ENCODE measurements at regions not wholly inside any gene's neighbourhood (a gene's known extent, or its start where the extent isn't known, plus 50 kb on each side); places are given as distances from the start of the nearest gene placed in this dataset.

GRCh38 chr9:135308821-135309762 is 170.5 kb upstream of the PPP1R26 start:
- DNase-seq (ENCODE audit: low read depth in 2 of 2) = no peak

DNA sequence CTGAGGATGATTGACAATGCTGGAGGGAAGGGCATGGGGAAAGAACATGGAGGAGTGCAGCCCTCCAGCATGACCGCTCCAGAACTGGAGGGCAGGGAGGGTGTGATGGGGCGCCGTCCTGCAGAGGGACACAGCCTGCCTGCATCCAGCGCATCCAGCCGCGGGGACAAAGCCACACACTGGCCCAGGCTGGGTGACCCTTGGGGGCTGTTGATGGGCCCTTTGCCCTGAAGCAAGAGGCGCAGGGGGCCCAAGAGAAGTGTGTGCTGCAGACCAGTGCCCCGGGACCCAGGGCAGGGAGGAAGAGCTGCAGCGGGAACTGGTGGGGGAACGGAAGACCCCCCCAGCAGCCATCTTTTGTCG is 169.8 kb upstream of the PPP1R26 start:
- no peak for DNase-seq (ENCODE audit: low read depth in 2 of 2)

GRCh38 chr9:135310134-135310533 is 169.4 kb upstream of the PPP1R26 start:
- DNase-seq (ENCODE audit: low read depth in 2 of 2) = no peak

GRCh38 chr9:135315572-135315971 is 164.0 kb upstream of the PPP1R26 start:
- DNase-seq (ENCODE audit: low read depth in 2 of 2) = no peak

DNA sequence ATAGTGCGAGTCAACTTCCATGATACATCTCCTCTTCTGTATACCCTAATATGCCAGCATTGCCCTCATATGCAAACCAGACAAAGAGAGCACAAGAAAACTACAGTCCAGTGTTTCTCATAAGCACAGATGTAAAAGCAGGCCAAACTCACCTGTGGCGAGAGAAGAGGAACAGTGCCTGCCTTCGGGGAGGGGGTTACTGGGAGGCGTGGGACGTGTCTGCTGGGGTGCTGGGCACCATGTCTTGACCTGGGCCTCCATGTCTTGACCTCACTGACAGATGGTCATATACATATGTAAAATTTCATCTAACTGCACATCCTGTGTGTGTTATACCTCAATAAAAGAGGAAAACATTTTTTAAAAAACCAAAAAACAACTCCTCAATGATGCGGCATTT is 159.3 kb upstream of the PPP1R26 start:
- no peak for DNase-seq (ENCODE audit: low read depth in 2 of 2)

DNA sequence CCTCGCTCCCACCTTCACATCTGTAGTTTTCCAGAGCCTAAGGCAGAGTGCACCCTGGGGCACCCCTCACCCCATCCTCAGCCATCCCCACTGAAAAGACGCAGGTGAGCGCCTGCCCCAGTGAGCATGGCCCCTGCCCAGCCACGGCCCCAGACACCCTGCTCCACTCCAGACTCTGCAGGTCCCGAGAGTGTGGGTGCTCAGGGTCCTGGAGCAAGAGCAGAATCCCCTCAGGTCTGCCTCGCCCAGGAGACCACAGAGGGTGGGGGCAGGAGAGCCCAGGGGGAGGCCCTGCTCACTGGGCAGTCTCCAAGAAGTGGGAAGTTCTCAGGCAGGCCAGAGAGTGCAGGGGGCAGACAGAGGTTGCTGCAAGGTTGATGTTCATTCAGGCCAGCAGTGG is 158.6 kb upstream of the PPP1R26 start:
- DNase-seq (ENCODE audit: low read depth in 2 of 2) = no peak

- no peak for DNase-seq (ENCODE audit: low read depth in 2 of 2)
Measured at GRCh38 chr9:135321580-135321979, 158.0 kb upstream of the PPP1R26 start.

DNA sequence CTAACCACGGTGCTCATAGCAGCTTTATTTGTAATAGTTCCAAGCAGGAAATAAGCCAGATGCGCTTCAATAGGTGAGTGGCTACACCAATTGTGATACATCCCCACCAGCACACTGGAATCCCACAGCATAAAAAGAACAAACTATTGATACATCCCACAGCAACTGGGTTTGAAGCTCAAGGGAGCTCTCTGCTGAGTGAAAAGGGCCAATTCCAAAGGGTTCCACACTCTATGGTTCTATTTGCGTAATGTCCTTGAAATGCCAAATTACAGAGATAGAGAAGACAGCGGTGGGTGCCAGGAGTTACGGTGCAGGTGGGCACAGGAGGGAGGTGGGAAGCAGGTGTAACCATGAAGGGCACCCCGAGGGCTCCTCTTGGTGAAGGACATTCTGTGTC is 155.3 kb upstream of the PPP1R26 start:
- DNase-seq (ENCODE audit: low read depth in 2 of 2) = no peak

- no peak for DNase-seq (ENCODE audit: low read depth in 2 of 2)
Measured at GRCh38 chr9:135326141-135326540, 153.4 kb upstream of the PPP1R26 start.

DNA sequence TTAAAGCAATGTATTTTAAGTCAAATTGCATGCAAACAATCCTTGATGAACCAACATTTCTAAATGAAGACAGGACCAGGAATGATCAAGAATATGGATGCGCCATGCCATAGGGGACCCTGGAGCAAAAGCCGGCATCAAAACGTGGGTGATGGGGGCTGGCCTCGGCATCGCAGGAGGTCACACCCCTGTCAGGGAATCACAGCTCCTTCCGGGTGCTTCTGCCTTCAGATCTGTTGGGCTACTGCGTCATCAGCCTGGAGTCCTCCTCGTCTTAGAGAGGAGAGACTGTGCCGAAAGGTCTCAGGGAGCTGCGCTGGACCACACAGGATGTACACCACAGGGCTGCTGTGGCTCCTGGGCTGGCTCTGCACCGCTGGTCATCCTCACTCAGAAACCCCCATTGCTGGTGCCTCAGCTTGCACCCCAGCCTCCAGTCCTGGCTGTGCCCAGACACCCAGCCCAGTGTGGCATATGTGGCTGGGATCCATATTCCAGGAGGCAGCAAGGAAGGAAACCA is 152.9 kb upstream of the PPP1R26 start:
- no peak for DNase-seq (ENCODE audit: low read depth in 2 of 2)

DNA sequence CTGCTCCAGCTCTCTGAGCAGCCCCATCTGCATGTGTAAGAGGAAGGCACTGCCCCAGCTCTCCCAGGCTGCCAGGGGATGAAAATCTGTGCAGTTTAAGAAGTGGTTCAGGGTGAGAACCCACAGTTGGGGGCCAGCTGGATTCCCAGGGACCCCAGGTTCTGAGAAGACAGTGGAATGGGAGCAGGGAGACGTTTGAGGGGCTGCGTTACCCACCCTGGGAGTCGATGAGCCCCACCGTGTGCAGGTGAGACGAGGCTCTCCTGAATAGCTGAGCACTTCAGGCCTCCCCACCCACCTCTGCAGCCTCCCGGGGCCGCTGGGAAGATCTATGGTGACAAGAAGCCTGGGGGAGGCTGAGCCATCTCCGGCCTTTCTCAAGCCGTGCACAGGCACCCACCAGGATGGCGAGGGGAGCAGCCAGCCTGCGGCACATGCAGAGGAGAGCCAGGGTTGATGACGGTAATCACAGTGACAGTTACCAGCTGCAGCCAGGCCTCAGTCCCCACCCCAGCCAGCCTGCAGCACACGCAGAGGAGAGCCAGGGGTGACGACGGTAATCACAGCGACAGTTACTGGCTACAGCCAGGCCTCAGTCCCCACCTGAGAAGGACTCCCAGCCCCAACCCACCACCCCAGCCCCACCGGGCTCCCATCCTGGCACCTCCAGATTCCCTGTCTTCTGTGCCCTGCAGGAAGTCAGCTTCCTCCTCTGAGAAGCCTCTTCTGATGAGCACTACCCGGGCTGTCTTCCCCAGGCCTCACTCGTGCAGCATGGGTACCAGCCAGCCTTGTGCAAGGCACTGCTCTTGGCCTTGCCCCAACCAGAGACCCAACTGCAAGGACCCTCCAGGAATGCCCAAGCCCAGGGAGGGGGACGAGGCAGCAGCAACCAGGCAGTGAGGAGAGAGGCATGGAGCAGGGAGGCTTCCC is 150.8 kb upstream of the PPP1R26 start:
- DNase-seq (ENCODE audit: low read depth in 2 of 2) = no peak

GRCh38 chr9:135329571-135330306 is 149.8 kb upstream of the PPP1R26 start:
- DNase-seq (ENCODE audit: low read depth in 2 of 2) = no peak

DNA sequence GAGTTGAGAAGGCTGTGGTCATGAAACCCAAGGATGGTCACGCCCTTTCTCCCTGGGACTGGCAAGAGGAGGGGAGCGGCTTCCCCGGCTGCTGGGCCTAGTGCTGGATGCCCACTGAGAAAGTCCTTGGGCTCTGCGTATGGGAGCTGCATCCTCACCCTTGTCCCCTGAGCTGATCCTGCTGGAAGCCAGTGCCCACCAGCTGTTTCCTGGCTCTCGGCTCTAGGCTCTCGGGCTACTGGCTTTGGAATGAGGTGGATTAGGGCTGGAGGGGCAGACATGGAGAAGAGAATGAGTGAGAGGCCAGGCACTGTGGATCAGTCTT is 149.3 kb upstream of the PPP1R26 start:
- DNase-seq (ENCODE audit: low read depth in 2 of 2) = no peak

GRCh38 chr9:135330685-135331590 is 148.6 kb upstream of the PPP1R26 start:
- no peak for DNase-seq (ENCODE audit: low read depth in 2 of 2)

- DNase-seq (ENCODE audit: low read depth in 2 of 2) = no peak
Measured at GRCh38 chr9:135332516-135332915, 147.1 kb upstream of the PPP1R26 start.

DNA sequence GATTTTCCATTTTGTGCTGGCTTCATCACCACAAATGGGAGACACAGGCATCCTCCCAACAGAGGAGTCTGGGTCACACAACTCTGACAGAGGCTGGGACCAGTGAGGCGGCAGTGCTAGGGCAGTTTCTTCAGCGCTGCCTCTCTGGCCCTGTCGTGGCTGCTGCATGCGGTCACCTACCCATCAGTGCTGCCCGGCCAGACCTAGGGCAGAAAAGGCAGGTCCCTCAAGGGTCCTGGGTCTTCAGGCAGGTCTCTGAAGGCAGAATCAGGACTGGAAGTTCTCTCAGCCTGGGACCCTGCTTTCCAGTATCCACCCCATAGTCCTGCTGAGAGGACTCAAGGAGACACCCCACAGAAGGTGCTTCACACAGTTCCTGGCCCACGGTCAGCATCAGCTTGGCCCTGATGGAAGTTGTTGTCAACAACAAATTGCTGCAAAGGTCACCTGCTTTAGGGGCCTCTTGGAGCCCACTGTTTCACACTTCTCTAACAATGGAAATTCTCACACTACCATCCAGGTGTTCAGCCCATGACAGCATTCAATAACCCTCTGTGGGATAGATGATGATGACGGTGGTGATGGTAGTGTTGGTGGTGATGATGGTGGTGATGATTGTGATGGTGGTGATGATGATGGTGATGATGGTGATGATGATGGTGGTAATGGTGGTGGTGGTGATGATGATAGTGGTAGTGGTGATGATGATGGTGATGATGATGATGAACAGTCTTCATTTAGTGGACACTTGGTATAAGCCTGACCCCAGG is 146.4 kb upstream of the PPP1R26 start:
- DNase-seq (ENCODE audit: low read depth in 2 of 2) = no peak

GRCh38 chr9:135334953-135335460 is 144.6 kb upstream of the PPP1R26 start:
- DNase-seq (ENCODE audit: low read depth in 2 of 2) = no peak

DNA sequence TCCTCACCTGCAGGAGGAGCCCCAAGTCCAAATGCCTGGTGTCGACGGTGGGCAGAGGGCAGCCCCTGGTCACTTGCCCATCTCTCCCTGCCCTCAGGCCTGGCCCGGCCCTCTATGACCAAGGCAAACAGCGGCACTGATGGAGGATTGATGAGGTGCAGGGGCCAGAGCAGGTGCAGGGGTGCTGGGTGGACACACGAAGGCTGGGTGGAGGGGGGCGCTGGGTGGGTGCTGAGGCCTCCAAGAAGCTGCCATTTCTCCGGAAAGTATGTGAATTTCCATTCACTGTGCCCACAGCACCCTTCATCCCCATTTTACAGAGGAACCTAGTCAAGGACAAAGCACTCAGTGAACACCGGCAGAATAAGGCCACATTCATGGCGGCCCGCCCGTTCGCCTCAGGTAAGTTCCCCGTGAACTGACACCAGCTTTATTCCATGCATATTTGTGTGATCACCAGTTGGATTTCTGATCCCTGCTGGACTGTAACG is 143.8 kb upstream of the PPP1R26 start:
- no peak for DNase-seq (ENCODE audit: low read depth in 2 of 2)

- DNase-seq (ENCODE audit: low read depth in 2 of 2) = no peak
Measured at GRCh38 chr9:135336722-135337527, 142.7 kb upstream of the PPP1R26 start.

All from activated CD8-positive, alpha-beta memory T cell treated with anti-CD3 and anti-CD28 coated beads for 4 hours (primary cell).